Activated T-helper 2 cell treated with anti-CD3 and anti-CD28 coated beads, Interferon-gamma antibody, Interleukin-2, Interleukin-4, amounts not matched to agents 10 μg/mL and 5 μg/mL and 100 μg/mL, durations not matched to agents 14 hours and 24 hours and 36 hours (primary cell): ENCODE measurements at regions not wholly inside any gene's neighbourhood (a gene's known extent, or its start where the extent isn't known, plus 50 kb on each side); places are given as distances from the start of the nearest gene placed in this dataset.
"Not testable (repeated sequence)": the region's sequence is repeated elsewhere in the genome, so short reads cannot be mapped to it uniquely, and the experiment has no call there.

ENCODE experiments used
- DNase-seq: peaks from one replicate; pipeline ENCODE4 v3.0.0; 2021; ENCODE audit warnings: low spot score
- H3K27ac Mint-ChIP-seq: one replicate; pipeline ENCODE4 v1.8.0; 2021; ENCODE audit warnings: mixed read lengths
- H3K27me3 Mint-ChIP-seq: one replicate; pipeline ENCODE4 v1.8.0; 2021; ENCODE audit warnings: low read depth, mixed read lengths
- H3K36me3 Mint-ChIP-seq: one replicate; pipeline ENCODE4 v1.8.0; 2021; ENCODE audit warnings: low read depth, mixed read lengths
- H3K4me1 Mint-ChIP-seq: one replicate; pipeline ENCODE4 v1.8.0; 2021; ENCODE audit warnings: low read depth, mixed read lengths
- H3K4me3 Mint-ChIP-seq: one replicate; pipeline ENCODE4 v1.8.0; 2021; ENCODE audit warnings: low read depth, mild to moderate bottlenecking, moderate library complexity, mixed read lengths
- H3K9me3 Mint-ChIP-seq: one replicate; pipeline ENCODE4 v1.8.0; 2021; ENCODE audit warnings: mixed read lengths
- intact Hi-C: fragments of 100-400 bp; cut with micrococcal nuclease; formaldehyde crosslinking; loops from one replicate; pipeline ENCODE4 v1.15.1; 2023

DNA sequence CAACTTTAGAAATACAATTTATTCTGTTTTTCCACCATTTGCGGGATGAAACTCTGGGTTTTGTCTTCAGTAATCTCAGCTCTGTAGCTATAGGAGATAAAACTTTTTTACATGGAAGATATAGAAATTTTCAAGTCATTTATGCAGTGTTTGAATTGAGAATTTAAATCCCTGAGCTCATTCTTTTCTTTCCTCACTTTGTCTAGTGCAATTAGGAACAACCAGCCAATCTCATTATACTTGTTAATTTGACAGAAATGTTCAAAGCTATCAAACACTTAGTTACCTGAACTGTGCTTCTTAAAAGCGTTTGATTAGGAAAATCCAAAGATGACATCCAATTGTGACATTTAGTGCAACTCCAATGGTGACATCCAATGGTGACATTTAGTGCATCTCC, 1014.3 kb downstream of the SLITRK5 start:
- peaks cover 15% of the 10 kb centered on the region for H3K9me3 Mint-ChIP-seq
- no peak overlapping the region for H3K27ac Mint-ChIP-seq
- no peak overlapping the region for H3K4me3 Mint-ChIP-seq
- no peaks in the 10 kb centered on the region for H3K36me3 Mint-ChIP-seq
- H3K27me3 Mint-ChIP-seq = no peaks in the 10 kb centered on the region
- intact Hi-C loops = no loop called here
- no peaks in the 10 kb centered on the region for H3K4me1 Mint-ChIP-seq
- no peak for DNase-seq

DNA sequence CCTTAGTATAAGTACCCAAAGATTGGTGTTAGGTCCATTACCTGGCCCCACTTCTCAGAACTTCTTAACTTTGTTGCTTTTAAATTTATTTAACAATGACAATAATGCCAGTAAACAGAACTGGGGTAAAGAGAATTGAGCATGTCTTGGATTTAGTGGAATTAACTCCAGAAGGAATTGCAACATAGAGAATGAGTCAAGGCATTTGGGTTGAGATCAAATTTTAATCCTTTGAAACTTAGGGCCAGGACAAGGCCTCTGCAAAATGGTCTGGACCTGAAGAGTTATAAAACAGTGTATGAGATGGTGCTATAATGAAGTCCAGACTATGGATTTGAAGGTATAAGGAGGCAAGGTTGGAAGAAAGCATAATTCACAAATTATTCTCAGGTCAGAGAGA, 1030.4 kb downstream of the SLITRK5 start:
- Mint-ChIP-seq H3K4me3 (no peak overlapping the region), H3K27me3 (no peaks in the 10 kb centered on the region), H3K9me3 (peaks cover 14% of the 10 kb centered on the region), H3K4me1 (no peaks in the 10 kb centered on the region), H3K27ac (no peak overlapping the region), H3K36me3 (no peaks in the 10 kb centered on the region)
- no peak for DNase-seq
- intact Hi-C loops = no loop called here

DNA sequence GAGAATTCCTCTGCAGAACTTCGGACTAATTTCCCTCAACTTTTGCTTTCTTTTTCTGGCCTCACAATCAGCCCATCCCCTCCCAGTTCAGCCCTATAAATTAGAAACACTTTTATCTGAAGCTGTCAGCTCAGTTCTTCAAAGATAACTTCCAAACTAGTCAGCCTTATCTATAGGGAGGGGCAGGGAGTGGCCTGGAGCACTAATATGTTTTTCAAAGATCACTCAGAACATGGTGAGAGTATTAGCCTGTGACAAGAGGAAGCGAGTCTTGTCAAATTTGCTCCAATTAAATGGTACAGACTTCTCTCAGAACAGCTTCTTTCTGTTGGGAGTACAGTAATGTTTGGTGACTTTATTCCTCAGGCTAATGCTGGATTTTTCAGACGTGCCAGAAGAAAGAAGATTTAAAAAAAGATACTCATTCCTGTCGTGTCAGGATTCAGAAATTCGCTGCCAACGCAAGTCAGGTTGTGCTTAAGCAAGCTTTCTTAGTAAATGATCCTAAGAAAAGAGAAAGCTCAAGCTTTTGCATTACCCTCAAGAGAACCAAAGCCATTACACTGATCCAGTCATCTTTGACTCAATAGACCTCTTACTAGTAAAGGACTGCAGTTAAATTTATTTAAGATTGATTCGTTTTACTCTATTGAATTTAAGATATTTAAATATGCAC, 1033.6 kb downstream of the SLITRK5 start:
- no peaks in the 10 kb centered on the region for H3K4me1 Mint-ChIP-seq
- peaks cover 10% of the 10 kb centered on the region for H3K9me3 Mint-ChIP-seq
- no peak overlapping the region for H3K27ac Mint-ChIP-seq
- intact Hi-C loops = no loop called here
- no peak overlapping the region for H3K4me3 Mint-ChIP-seq
- DNase-seq = no peak
- H3K36me3 Mint-ChIP-seq = no peaks in the 10 kb centered on the region
- no peaks in the 10 kb centered on the region for H3K27me3 Mint-ChIP-seq

DNA sequence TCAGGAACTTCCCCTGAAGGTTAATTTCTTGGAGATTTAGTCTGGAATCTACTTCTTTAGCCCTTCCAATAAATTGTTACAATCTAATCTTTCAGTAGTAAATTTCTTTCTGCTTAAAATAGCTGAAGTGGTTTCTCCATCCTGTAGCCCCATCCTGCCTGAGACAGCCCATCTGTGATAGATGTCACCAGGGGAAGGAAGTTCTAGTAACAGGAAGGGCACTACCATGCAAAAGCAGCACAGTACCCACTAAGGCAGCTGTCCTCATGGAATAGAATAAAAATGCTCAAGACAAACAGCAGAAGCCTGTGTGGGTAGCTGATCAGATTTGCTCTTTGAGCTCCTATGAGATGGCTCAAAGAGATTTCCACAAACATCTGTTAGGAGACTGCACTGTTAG, 1036.5 kb downstream of the SLITRK5 start:
- Mint-ChIP-seq H3K4me3 (no peak overlapping the region), H3K4me1 (no peaks in the 10 kb centered on the region), H3K27me3 (no peaks in the 10 kb centered on the region), H3K36me3 (no peaks in the 10 kb centered on the region), H3K9me3 (no peaks in the 10 kb centered on the region), H3K27ac (no peak overlapping the region)
- no peak for DNase-seq
- intact Hi-C loops = no loop called here

DNA sequence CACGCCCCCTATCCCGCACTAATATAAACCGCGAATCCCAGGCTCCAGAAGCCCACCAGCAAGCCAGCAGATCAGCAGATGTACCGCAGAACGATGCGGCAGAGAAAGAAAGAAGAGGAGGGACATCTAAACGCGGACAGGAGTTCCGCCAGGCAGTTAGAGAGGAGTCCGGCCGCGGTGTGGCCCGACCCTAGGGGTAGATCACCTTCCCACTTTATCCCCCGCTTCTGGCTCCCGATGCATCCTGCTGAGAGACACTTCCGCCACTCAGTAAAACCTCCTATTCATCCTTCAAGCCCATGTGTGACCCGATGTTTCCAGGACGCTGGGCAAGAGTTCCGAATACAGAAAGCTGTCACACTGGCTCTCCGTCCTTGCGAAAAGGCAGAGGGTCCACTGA, 1046.8 kb downstream of the SLITRK5 start:
- Mint-ChIP-seq H3K4me3 (no peak overlapping the region), H3K4me1 (no peaks in the 10 kb centered on the region), H3K27me3 (no peaks in the 10 kb centered on the region), H3K36me3 (no peaks in the 10 kb centered on the region), H3K27ac (no peak overlapping the region), H3K9me3 (peaks cover 27% of the 10 kb centered on the region)
- no peak for DNase-seq
- intact Hi-C loops = no loop called here

DNA sequence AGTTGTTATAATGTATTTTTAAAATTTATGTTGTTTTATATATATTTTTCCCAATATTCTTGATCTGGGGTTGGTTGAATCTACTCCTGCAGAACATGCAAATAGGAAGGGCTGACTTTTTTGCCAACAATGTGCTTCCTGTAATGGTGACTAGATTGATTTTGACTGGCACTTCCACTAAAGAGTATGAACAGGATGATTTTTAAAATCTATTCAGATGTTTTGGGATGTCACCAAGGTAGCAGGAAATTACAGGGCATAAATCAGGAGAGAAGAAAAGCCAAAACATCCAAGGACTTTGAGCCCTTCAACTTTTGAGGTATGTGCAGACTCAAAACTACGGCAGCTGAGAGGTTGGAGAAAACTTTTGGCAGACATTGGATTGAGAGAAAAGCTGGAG, 1047.6 kb downstream of the SLITRK5 start:
- no peak overlapping the region for H3K27ac Mint-ChIP-seq
- peaks cover 35% of the 10 kb centered on the region for H3K9me3 Mint-ChIP-seq
- H3K36me3 Mint-ChIP-seq = no peaks in the 10 kb centered on the region
- no peaks in the 10 kb centered on the region for H3K27me3 Mint-ChIP-seq
- H3K4me3 Mint-ChIP-seq = no peak overlapping the region
- DNase-seq = no peak
- no peaks in the 10 kb centered on the region for H3K4me1 Mint-ChIP-seq
- intact Hi-C loops = no loop called here

DNA sequence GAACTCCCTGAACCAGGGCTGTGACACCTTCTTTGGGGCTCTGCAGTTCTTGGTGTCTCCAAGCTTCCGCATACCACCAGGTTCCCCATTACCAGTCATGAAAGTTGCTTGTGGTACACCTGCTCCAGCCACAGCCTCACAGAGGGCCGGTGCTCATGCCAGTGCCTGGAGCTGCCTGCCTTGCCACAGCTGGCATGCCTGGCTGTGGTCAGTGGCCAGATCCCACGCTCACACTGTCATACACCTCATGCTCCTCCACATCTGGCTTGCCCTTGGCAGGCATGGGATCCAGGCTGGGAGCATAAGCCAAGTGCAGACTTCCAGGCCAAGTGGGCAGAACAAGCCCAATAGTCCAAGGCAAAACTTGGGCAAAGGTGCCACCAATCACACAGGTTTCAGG, 1054.9 kb downstream of the SLITRK5 start:
- no peaks in the 10 kb centered on the region for H3K4me1 Mint-ChIP-seq
- no peak overlapping the region for H3K4me3 Mint-ChIP-seq
- H3K36me3 Mint-ChIP-seq = no peaks in the 10 kb centered on the region
- intact Hi-C loops = no loop called here
- H3K27ac Mint-ChIP-seq = no peak overlapping the region
- DNase-seq = no peak
- H3K9me3 Mint-ChIP-seq = peaks cover 24% of the 10 kb centered on the region
- no peaks in the 10 kb centered on the region for H3K27me3 Mint-ChIP-seq

DNA sequence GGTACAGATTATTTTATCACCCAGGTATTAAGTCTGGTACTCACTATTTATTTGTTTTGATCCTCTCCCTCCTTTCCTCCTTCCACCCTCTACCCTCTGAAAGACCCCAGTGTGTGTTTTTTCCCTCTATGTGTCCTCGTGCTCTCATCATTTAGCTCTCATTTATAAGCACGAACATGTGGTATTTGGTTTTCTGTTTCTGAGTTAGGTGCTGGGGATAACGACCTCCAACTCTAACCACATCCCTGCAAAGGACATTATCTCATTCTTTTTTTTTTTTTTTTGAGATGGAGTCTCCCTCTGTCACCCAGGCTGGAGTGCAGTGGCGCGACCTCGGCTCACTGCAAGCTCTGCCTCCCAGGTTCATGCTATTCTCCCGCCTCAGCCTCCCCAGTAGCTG, 1056.1 kb downstream of the SLITRK5 start:
- H3K27me3 Mint-ChIP-seq, H3K4me1 Mint-ChIP-seq, H3K36me3 Mint-ChIP-seq, H3K27ac Mint-ChIP-seq, DNase-seq, H3K4me3 Mint-ChIP-seq, intact Hi-C loops: not testable (repeated sequence)
- H3K9me3 Mint-ChIP-seq = peaks cover 24% of the 10 kb centered on the region

DNA sequence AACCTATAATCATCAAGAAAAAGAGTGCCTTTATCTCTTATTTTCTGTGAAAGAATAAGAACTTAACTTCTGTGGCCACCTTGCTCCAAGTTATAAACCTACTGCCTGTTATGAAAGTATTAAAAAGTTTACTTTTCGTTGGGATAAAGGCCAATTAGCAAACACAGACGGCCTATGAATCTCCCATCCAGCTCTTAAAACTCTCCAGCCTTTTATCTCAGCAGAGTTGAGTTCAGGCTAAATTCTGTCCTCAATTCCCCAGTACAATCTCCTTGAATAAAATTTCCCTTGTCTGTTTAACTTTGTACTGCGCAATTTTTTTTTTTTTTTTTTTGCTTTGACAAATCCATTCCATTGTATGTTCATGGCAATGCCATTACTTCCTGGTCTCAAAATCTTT, 1058.4 kb downstream of the SLITRK5 start:
- intact Hi-C loops = no loop called here

DNA sequence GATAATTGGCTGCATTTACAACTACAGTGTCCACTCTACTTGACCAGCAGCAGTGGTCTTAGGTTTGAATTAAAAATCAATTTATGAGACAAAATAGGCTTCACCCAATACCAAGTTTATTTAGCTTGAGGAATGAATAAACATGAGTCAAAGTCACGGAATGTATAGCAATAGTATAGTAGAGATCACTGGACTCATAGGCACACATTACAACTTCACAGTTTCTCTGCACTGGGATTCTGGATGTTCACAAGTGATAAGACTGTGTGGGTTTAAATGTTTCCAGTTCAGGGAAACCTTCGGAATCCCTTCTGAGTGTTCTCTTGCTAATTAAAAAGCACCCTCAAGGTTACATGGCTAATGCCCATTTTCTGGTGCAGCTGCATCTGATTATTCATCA, 1064.9 kb downstream of the SLITRK5 start:
- H3K27me3 Mint-ChIP-seq = no peaks in the 10 kb centered on the region

More for the DNA sequence above, 1058.4 kb downstream of the SLITRK5 start:
- Mint-ChIP-seq H3K9me3 (peaks cover 14% of the 10 kb centered on the region), H3K27me3 (no peaks in the 10 kb centered on the region), H3K4me3 (no peak overlapping the region), H3K27ac (no peak overlapping the region), H3K4me1 (no peaks in the 10 kb centered on the region), H3K36me3 (no peaks in the 10 kb centered on the region)
- DNase-seq = no peak

DNA sequence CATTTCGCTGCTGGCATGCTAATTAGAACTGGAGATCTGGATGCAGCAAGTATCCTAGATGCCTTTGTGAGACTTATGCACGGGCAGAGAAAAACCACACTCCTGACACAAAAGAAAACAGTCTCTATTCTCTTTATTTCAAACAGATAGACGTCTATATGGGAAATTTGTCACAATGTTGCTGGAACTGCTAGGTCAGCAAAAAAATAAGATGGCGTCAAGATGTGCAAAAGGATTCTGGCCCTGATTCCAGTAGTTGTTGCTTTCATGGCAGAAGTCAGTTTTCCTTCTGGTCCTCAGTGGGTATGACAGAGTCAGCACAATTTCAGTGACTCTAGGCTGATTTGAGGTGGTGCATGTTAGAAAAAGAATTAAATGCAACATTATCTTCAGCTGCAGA, 1068.0 kb downstream of the SLITRK5 start:
- no peak for DNase-seq
- no peaks in the 10 kb centered on the region for H3K4me1 Mint-ChIP-seq
- no peaks in the 10 kb centered on the region for H3K36me3 Mint-ChIP-seq
- H3K9me3 Mint-ChIP-seq = peaks cover 4% of the 10 kb centered on the region
- intact Hi-C loops = no loop called here
- no peak overlapping the region for H3K4me3 Mint-ChIP-seq
- H3K27me3 Mint-ChIP-seq = no peaks in the 10 kb centered on the region
- no peak overlapping the region for H3K27ac Mint-ChIP-seq

More for the DNA sequence above, 1064.9 kb downstream of the SLITRK5 start:
- Mint-ChIP-seq H3K4me1 (no peaks in the 10 kb centered on the region), H3K4me3 (no peak overlapping the region), H3K36me3 (no peaks in the 10 kb centered on the region), H3K9me3 (no peaks in the 10 kb centered on the region), H3K27ac (no peak overlapping the region)
- no peak for DNase-seq
- intact Hi-C loops = no loop called here

DNA sequence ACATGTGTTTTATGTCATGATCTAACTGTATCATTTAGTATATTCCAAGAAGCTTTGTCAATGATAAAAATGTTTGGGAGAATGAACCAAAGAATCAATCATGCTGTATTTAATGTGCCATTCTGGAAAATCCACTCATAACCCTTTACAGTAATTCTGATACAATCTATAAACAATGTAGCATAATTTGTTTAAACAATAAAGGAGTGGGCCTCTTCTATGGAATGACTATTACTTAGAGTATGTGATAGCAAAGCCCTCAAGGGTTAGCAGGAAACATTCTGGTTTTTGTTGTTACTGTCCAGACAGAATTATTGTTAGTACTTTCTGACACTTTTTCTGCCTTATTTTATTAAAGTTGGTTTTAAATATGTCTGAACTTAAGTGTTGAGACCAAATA, 1073.1 kb downstream of the SLITRK5 start:
- Mint-ChIP-seq H3K4me3 (no peak overlapping the region), H3K9me3 (peaks cover 4% of the 10 kb centered on the region), H3K4me1 (no peaks in the 10 kb centered on the region), H3K36me3 (no peaks in the 10 kb centered on the region), H3K27ac (no peak overlapping the region), H3K27me3 (no peaks in the 10 kb centered on the region)
- no peak for DNase-seq
- intact Hi-C loops = no loop called here

DNA sequence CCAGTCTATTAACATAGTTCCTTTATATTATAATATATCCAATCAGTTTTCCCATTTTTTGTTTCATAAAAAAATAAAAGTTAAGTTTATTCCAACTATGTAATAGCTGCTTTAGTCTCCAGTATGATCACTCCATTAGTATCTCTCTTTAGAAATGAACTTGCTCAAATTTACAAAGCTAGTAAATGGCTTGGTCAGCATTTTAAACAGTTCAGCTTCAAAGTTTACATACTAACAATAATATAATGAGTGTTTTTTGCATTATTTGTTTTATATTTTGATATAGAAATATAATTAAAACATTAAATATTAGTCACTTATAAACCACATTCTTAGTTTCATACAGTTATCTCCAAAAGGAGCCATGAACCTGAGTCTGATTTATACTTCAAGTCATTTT, 1073.8 kb downstream of the SLITRK5 start:
- intact Hi-C loops = no loop called here
- Mint-ChIP-seq H3K27me3 (no peaks in the 10 kb centered on the region), H3K4me1 (no peaks in the 10 kb centered on the region), H3K36me3 (no peaks in the 10 kb centered on the region), H3K27ac (no peak overlapping the region), H3K4me3 (no peak overlapping the region), H3K9me3 (peaks cover 4% of the 10 kb centered on the region)
- no peak for DNase-seq

DNA sequence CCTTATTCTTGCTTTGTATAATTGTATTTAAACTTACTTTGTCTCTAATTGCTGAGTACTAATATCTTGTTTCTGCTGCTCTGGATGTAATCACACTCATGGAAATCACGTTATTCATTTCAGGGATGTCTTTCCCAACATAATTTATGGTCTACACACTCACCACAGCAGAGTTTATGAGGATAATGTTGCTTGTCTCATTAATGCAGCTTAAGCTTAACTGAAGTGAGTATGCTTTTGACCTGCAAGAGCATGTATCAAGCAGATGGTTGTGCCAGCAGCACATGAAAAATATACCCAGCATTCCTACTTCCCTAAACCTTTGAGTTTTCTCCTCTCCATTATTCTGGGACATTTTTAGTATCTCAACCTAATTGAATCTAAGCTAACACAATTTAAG, 1080.9 kb downstream of the SLITRK5 start:
- no peak overlapping the region for H3K27ac Mint-ChIP-seq
- H3K4me1 Mint-ChIP-seq = no peaks in the 10 kb centered on the region
- no peak for DNase-seq
- H3K36me3 Mint-ChIP-seq = no peaks in the 10 kb centered on the region
- peaks cover 4% of the 10 kb centered on the region for H3K9me3 Mint-ChIP-seq
- intact Hi-C loops = no loop called here
- no peaks in the 10 kb centered on the region for H3K27me3 Mint-ChIP-seq
- no peak overlapping the region for H3K4me3 Mint-ChIP-seq
